ENCODE measurements at regions not wholly inside any gene's neighbourhood (a gene's known extent, or its start where the extent isn't known, plus 50 kb on each side); places are given as distances from the start of the nearest gene placed in this dataset.

DNA sequence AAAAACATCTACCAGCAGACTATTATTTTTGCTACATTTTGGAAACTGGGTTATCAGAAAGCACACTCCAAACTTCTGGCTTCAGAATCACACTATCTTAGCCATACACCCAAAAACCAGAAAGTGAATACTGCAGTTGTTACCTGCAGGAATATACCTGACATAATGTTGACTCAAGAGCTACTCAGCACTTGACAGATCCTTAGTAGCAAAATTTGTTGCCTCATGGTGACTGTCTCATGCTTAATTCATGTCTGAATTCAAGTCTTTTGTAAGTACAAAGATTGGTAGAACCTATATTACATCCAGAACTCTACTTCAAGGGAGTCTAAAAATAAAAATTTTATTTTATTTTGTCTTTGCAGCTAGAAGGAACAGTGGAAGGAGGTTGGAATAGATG, 140.2 kb upstream of the GYPA start (continued):
- TF ChIP-seq, protein P1, sequence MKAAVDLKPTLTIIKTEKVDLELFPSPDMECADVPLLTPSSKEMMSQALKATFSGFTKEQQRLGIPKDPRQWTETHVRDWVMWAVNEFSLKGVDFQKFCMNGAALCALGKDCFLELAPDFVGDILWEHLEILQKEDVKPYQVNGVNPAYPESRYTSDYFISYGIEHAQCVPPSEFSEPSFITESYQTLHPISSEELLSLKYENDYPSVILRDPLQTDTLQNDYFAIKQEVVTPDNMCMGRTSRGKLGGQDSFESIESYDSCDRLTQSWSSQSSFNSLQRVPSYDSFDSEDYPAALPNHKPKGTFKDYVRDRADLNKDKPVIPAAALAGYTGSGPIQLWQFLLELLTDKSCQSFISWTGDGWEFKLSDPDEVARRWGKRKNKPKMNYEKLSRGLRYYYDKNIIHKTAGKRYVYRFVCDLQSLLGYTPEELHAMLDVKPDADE (IDR thresholded peaks at IDR 0.05): no peak
- no peak for TF ChIP-seq POLR2AphosphoS5 (IDR thresholded peaks at IDR 0.05; ENCODE audit: low read depth)
- no peak for TF ChIP-seq STAT1 (IDR thresholded peaks at IDR 0.05; ENCODE audit: unreplicated experiment)

DNA sequence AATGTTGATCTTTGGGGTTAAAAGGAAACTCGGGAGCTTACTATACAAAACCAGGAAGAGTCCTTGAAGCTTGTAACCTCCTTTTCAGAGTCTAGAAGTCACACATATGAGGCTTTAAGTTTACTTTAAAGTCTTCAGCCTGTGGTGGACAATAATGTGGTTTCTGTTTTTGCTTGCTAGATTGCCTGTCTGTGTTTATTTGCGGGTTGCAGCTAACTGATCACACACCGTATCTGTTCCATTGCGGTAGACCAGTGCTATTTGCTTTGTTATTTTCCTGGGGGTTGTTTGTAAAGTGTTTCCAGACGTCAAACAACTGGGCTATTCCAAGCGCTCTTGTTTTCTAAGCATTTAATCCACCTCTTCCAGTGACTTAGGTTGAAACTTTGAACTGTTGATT, 143.0 kb upstream of the GYPA start:
- Mint-ChIP-seq H3K27ac (no peak overlapping the region), H3K4me1 (peaks cover 2% of the 10 kb centered on the region; the same call in 2 of the 3 replicates), H3K9me3 (no peaks in the 10 kb centered on the region), H3K4me3 (no peak overlapping the region), H3K36me3 (ENCODE audit: low read depth) (no peaks in the 10 kb centered on the region), H3K27me3 (ENCODE audit: insufficient read depth, low read depth, poor library complexity) (no peaks in the 10 kb centered on the region)
- Histone ChIP-seq H2AFZ (no peak overlapping the region), H3K36me3 (ENCODE audit: insufficient read depth) (no peaks in the 10 kb centered on the region), H3K4me3 (no peak overlapping the region), H3K27me3 (ENCODE audit: insufficient read depth) (no peaks in the 10 kb centered on the region), H4K20me1 (replicated peaks; ENCODE audit: insufficient read depth) (no peaks in the 10 kb centered on the region), H3K9me2 (ENCODE audit: insufficient read depth) (0 out of 2 replicates have a peak, but pooled peaks cover 6% of the 10 kb centered on the region), H3F3A (replicated peaks; ENCODE audit: low read depth) (no peaks in the 10 kb centered on the region), H3K4me2 (no peak overlapping the region), H3K4me1 (ENCODE audit: insufficient read depth) (no peaks in the 10 kb centered on the region), H3K79me2 (replicated peaks; ENCODE audit: insufficient read depth) (no peaks in the 10 kb centered on the region), H3K27ac (ENCODE audit: low read depth) (no peak overlapping the region)
- ATAC-seq (no peak), DNase-seq (ENCODE audit: low spot score) (no peak)
- TF ChIP-seq JUNB (IDR thresholded peaks at IDR 0.05; ENCODE audit: unreplicated experiment): no peak
- no peak for TF ChIP-seq EZH2phosphoT487 (IDR thresholded peaks at IDR 0.05; ENCODE audit: unreplicated experiment)
- TF ChIP-seq ZNF114 (CRISPR knock-in tag; IDR thresholded peaks at IDR 0.05): no peak

DNA sequence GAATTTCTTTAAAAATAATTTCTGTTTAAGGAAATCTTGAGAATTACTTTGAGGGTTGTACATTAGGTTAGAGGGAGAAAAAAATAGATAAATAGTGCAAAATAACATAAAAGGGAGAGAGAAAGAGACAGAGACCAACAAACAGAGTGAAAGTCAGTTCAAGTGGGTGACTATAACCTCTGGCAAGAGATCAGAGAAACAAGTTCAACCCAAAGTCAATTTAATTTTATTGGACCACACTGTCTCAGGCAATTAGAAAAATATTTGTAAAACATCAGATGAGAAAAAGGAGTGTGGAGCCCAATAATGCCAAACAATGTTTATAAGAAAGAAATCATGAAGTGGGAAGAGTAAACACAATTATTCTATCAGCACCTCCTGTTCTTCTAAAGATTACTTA, 143.5 kb upstream of the GYPA start:
- H3K27ac ChIP-seq (ENCODE audit: low read depth): no peak overlapping the region
- no peaks in the 10 kb centered on the region for H3K36me3 ChIP-seq (ENCODE audit: insufficient read depth)
- H3K79me2 ChIP-seq (replicated peaks; ENCODE audit: insufficient read depth): no peaks in the 10 kb centered on the region
- Mint-ChIP-seq H3K27me3 (ENCODE audit: insufficient read depth, low read depth, poor library complexity) (no peaks in the 10 kb centered on the region), H3K4me3 (no peak overlapping the region), H3K36me3 (ENCODE audit: low read depth) (no peaks in the 10 kb centered on the region), H3K4me1 (peaks cover 2% of the 10 kb centered on the region; the same call in 2 of the 3 replicates), H3K9me3 (no peaks in the 10 kb centered on the region), H3K27ac (no peak overlapping the region)
- no peaks in the 10 kb centered on the region for H3K4me1 ChIP-seq (ENCODE audit: insufficient read depth)
- ATAC-seq (no peak), DNase-seq (ENCODE audit: low spot score) (no peak)
- H3K9me2 ChIP-seq (ENCODE audit: insufficient read depth): 0 out of 2 replicates have a peak, but pooled peaks cover 6% of the 10 kb centered on the region
- H3K4me2 ChIP-seq: no peak overlapping the region
- no peaks in the 10 kb centered on the region for H3K27me3 ChIP-seq (ENCODE audit: insufficient read depth)
- no peak overlapping the region for H2AFZ ChIP-seq
- H4K20me1 ChIP-seq (replicated peaks; ENCODE audit: insufficient read depth): no peaks in the 10 kb centered on the region
- TF ChIP-seq, protein P1 (IDR thresholded peaks at IDR 0.05): no peak
- H3K4me3 ChIP-seq: no peak overlapping the region
- H3F3A ChIP-seq (replicated peaks; ENCODE audit: low read depth): no peaks in the 10 kb centered on the region
